Glomerular visceral epithelial cell (primary cell): ENCODE measurements at regions not wholly inside any gene's neighbourhood (a gene's known extent, or its start where the extent isn't known, plus 50 kb on each side); places are given as distances from the start of the nearest gene placed in this dataset.
"Not testable (repeated sequence)": the region's sequence is repeated elsewhere in the genome, so short reads cannot be mapped to it uniquely, and the experiment has no call there.

Experiments
- DNase-seq: peaks from one replicate; pipeline ENCODE4 v3.0.0-alpha.2; 2016; ENCODE audit errors: extremely low spot score

GRCh38 chr9:40906879-40907278 is 221.6 kb downstream of the FOXD4L6 start:
- not testable (repeated sequence) for DNase-seq

GRCh38 chr9:40892315-40892714 is 236.2 kb downstream of the FOXD4L6 start:
- not testable (repeated sequence) for DNase-seq

GRCh38 chr9:40885858-40886257 is 242.6 kb downstream of the FOXD4L6 start:
- DNase-seq: not testable (repeated sequence)

DNA sequence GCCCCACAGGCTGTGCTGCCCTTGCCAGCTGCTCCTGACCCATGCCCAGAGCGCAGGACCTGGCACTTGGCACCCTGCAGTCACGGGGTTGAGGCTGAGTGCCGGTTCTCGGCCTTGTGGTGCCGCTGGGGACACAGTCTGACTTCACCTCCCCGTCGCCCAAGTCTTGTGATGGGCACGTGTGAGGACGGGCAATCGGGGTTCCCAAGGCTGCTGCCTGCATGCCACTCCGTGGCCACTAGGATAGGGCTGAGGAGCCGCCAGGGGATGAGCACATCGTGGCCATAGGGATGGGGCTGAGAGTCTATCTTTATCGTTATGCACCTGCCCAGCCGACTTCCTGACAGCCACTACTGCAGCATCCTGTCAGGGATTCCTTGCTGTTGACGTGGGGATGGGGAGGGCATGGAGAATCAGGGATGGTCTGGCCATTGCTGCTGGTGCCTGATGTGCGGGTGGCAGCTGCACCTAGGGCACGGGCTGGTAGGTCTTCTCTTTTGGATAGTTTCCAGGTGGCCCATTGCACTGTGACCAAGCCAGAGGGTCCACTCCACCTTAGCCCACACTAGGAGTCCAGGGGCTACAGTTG is 243.5 kb downstream of the FOXD4L6 start:
- DNase-seq: not testable (repeated sequence)

DNA sequence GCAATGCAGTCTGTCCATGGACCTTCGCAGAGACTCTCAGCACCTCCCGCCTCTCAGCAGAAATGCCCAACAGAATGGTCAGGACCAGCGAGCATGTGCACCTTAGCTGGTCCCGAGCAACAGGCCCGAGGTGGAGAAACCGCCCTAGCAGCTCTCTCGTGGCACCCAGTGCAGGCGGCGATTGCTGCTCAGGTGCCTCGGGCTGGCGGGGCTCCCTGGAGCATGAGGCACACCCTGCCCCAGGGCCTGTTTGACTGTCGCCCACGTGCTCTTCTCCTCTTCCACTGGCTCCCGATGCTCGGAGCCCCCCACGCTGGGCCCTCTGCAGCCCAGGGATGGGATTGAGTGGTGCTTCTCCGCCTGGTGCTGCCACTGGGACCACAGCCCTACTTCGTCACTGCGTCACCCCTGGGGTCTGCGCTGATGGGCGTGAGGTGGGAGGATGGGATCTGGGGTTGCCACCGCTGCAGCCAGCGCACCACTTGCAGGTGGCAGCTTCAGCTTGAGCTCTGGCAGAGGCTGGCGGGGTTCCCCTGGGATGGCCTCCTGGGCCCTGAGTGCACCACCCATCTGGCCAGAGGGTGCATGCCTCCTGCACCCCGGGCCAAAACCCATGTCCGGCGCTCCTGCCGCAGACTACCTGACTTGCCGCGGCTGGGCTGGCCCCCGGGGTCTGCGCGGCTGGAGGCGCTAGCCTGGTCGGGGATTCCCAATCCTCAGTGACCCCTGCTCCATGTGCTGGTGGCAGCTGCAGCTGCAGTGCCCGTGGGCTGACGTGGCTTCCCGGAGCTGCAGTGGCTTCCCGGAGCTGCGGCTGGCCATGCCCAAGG is 244.2 kb downstream of the FOXD4L6 start:
- DNase-seq: no peak

DNA sequence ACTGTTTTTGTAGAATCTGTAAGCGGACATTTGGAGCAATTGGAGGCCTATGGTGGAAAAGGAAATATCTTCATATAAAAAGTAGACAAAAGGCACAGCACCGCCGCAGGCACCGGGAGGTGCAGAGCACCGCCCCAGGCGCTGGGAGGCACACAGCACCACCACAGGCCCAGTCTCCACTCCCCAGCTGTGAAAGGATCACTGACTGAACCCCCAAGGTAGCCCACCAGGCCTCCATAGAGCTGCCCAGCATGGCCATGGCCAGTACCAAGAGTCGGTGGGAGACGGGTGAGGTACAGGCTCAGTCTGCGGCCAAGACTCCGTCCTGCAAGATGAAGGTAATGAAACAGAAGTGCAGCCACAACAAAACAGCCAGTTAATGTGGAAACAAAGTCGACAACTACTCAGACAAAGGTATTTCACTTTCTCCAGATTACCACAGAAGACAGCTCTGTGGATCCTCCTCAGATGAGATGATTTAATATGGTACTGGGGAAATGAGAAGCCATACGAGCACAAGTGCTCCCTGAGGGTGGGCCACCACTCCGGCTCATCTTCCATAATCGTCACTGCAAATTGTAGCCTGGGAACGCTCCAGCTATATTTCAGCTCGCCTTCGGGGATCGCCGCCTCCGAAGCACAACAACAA is 244.9 kb downstream of the FOXD4L6 start:
- not testable (repeated sequence) for DNase-seq

- not testable (repeated sequence) for DNase-seq
Observed at GRCh38 chr9:40873753-40874295, 254.7 kb downstream of the FOXD4L6 start.

DNA sequence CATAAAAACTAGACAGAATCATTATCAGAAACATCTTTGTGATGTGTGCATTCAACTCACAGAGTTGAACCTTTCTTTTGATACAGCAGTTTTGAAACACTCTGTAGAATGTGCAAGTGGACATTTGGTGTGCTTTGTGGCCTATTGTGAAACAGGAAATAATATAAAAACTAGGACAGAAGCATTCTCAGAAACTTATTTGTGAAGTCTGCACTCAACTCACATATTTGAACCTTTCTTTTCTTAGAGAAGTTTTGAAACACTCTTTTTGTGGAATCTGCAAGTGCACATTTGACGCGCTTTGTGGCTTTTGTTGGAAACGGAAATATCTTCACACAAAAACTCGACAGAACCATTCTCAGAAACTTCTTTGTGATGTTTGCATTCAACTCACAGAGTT is 260.0 kb downstream of the FOXD4L6 start:
- not testable (repeated sequence) for DNase-seq
